Stomach (tissue), 4 donors: ENCODE measurements at regions not wholly inside any gene's neighbourhood (a gene's known extent, or its start where the extent isn't known, plus 50 kb on each side); places are given as distances from the start of the nearest gene placed in this dataset.

Experiments
- CTCF ChIP-seq, 7 experiments: fragments of 450-650 bp in 4 of 7; fragments of 200-600 bp in 3 of 7; sonication (generic) in 3 of 7; IDR thresholded peaks; one replicate each; pipeline ENCODE4 v1.5.1; 2016 to 2019; ENCODE audit warnings: antibody characterized with exemption in 7 of 7, control low read depth in 2 of 7, mild to moderate bottlenecking in 1 of 7
- EP300 ChIP-seq: sonication (generic); formaldehyde crosslinking; IDR thresholded peaks from one replicate; pipeline ENCODE4 v1.6.1; 2017; ENCODE audit warnings: antibody characterized with exemption

- TF ChIP-seq CTCF (IDR thresholded peaks at IDR 0.05) (no peak), EP300 (no peak)
These were observed 57.8 kb upstream of the CHD1 start for GRCh38 chr5:98986587-98986986.
